HepG2 (cell line): ENCODE measurements at regions not wholly inside any gene's neighbourhood (a gene's known extent, or its start where the extent isn't known, plus 50 kb on each side); places are given as distances from the start of the nearest gene placed in this dataset.

Source experiments
- GATAD2A ChIP-seq: IDR thresholded peaks from 2 replicates; pipeline ENCODE4 v1.6.1; 2016
- HNRNPL ChIP-seq: fragments of 200-400 bp; formaldehyde crosslinking; IDR thresholded peaks from 2 replicates; pipeline ENCODE4 v1.6.1; 2017; ENCODE audit warnings: mild to moderate bottlenecking, low read depth, low read length
- IRF2 ChIP-seq: IDR thresholded peaks from 2 replicates; pipeline ENCODE4 v1.6.1; 2018; ENCODE audit warnings: missing genetic modification reagents, missing compliant biosample characterization
- KAT7 ChIP-seq: IDR thresholded peaks from 2 replicates; pipeline ENCODE4 v1.6.1; 2018; ENCODE audit warnings: borderline replicate concordance, missing compliant biosample characterization
- MAFK ChIP-seq, 2 experiments: IDR thresholded peaks in 1 of 2; conservative IDR thresholded peaks in 1 of 2; 2 replicates each; pipeline ENCODE4 v1.6.1; 2011; ENCODE audit warnings: improper control_type of control experiment in 2 of 2, low read length in 2 of 2
- NBN ChIP-seq: fragments of 450-650 bp; conservative IDR thresholded peaks from 2 replicates; pipeline ENCODE4 v1.6.1; 2017
- POLR2A ChIP-seq, 2 experiments: IDR thresholded peaks; 2 replicates each; pipeline ENCODE4 v1.6.1; 2011; ENCODE audit warnings: low read depth in 2 of 2, low read length in 2 of 2, mild to moderate bottlenecking in 1 of 2, moderate library complexity in 1 of 2; ENCODE audit not compliant: insufficient read depth in 1 of 2
- RELA ChIP-seq: sonication (generic); formaldehyde crosslinking; IDR thresholded peaks from 2 replicates; pipeline ENCODE4 v1.4.0; 2020; ENCODE audit warnings: missing genetic modification reagents
- SOX6 ChIP-seq, 2 experiments: fragments of 450-650 bp in 1 of 2; sonication (generic) in 1 of 2; formaldehyde crosslinking in 1 of 2; IDR thresholded peaks; 2 replicates each; pipeline versions ENCODE4 v1.4.0 to v1.6.1; 2017 to 2020; ENCODE audit warnings: antibody characterized with exemption in 1 of 2, mild to moderate bottlenecking in 1 of 2, missing genetic modification reagents in 1 of 2
- ZNF282 ChIP-seq: fragments of 450-650 bp; IDR thresholded peaks from 2 replicates; pipeline ENCODE4 v1.6.1; 2018; ENCODE audit not compliant: partially characterized antibody
- TF ChIP-seq, protein P1 (sequence below): sonication (generic); formaldehyde crosslinking; IDR thresholded peaks from 2 replicates; pipeline ENCODE4 v1.4.0; 2020; ENCODE audit warnings: low read depth, mild to moderate bottlenecking, missing genetic modification reagents
- TF ChIP-seq, protein P2 (sequence below): sonication (generic); formaldehyde crosslinking; IDR thresholded peaks from 2 replicates; pipeline ENCODE4 v1.8.1; 2023; ENCODE audit warnings: missing genetic modification reagents, inconsistent platforms, borderline replicate concordance
- TF ChIP-seq, protein P3 (sequence below): sonication (generic); formaldehyde crosslinking; IDR thresholded peaks from 2 replicates; pipeline ENCODE4 v1.9.0; 2021; ENCODE audit warnings: missing genetic modification reagents, borderline replicate concordance

DNA sequence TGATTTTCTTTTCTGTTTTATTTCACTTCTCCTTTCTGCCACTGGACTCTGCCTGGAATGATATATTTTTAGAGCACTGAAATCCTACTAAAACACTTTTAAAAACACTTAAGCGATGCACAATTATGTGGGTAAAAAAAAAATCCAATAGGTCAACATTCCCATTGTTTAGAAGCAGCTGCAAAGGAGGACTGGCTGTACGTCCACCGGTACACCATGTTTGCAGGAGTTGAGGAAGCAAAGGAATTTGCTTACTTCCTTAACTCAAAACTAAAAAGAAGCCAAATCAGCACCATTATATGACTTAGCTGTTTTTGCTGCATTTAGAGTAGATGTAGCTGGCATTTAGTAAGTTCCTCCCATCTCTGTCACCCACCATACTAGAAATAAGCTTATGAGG is 186.8 kb upstream of the TMTC1 start:
- no peak for TF ChIP-seq POLR2A (IDR thresholded peaks at IDR 0.05; ENCODE audit: insufficient read depth in 1 of 2, low read depth in 2 of 2, low read length in 2 of 2)
- no peak for TF ChIP-seq SOX6 (IDR thresholded peaks at IDR 0.05)
- TF ChIP-seq SOX6 (CRISPR knock-in tag; IDR thresholded peaks at IDR 0.05), result no peak
- no peak for TF ChIP-seq GATAD2A
- TF ChIP-seq, protein P1, sequence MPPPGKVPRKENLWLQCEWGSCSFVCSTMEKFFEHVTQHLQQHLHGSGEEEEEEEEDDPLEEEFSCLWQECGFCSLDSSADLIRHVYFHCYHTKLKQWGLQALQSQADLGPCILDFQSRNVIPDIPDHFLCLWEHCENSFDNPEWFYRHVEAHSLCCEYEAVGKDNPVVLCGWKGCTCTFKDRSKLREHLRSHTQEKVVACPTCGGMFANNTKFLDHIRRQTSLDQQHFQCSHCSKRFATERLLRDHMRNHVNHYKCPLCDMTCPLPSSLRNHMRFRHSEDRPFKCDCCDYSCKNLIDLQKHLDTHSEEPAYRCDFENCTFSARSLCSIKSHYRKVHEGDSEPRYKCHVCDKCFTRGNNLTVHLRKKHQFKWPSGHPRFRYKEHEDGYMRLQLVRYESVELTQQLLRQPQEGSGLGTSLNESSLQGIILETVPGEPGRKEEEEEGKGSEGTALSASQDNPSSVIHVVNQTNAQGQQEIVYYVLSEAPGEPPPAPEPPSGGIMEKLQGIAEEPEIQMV, result no peak
- no peak for TF ChIP-seq KAT7 (CRISPR knock-in tag)
- TF ChIP-seq, protein P2, sequence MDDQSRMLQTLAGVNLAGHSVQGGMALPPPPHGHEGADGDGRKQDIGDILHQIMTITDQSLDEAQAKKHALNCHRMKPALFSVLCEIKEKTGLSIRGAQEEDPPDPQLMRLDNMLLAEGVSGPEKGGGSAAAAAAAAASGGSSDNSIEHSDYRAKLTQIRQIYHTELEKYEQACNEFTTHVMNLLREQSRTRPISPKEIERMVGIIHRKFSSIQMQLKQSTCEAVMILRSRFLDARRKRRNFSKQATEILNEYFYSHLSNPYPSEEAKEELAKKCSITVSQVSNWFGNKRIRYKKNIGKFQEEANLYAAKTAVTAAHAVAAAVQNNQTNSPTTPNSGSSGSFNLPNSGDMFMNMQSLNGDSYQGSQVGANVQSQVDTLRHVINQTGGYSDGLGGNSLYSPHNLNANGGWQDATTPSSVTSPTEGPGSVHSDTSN (CRISPR knock-in tag), result no peak
- no peak for TF ChIP-seq MAFK (conservative IDR thresholded peaks at IDR 0.05 in 1 of 2, IDR thresholded peaks at IDR 0.05 in 1 of 2; ENCODE audit: low read length in 2 of 2)
- no peak for TF ChIP-seq HNRNPL
- TF ChIP-seq IRF2 (CRISPR knock-in tag), result no peak
- no peak for TF ChIP-seq NBN
- TF ChIP-seq ZNF282, result no peak
- TF ChIP-seq, protein P3, sequence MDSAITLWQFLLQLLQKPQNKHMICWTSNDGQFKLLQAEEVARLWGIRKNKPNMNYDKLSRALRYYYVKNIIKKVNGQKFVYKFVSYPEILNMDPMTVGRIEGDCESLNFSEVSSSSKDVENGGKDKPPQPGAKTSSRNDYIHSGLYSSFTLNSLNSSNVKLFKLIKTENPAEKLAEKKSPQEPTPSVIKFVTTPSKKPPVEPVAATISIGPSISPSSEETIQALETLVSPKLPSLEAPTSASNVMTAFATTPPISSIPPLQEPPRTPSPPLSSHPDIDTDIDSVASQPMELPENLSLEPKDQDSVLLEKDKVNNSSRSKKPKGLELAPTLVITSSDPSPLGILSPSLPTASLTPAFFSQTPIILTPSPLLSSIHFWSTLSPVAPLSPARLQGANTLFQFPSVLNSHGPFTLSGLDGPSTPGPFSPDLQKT, result no peak
- TF ChIP-seq RELA, result no peak
